NCI-H748 (cell line): ENCODE measurements at regions not wholly inside any gene's neighbourhood (a gene's known extent, or its start where the extent isn't known, plus 50 kb on each side); places are given as distances from the start of the nearest gene placed in this dataset.
A peak's percentile ranks its signal among the peaks of the same experiment; 100 is the strongest.
"Not testable (repeated sequence)": the region's sequence is repeated elsewhere in the genome, so short reads cannot be mapped to it uniquely, and the experiment has no call there.

ENCODE experiments used
- DNase-seq: peaks from one replicate; lab custom pipeline; 2025; ENCODE audit not compliant: unreplicated experiment; lab: John Stamatoyannopoulos, UW

GRCh38 chrX:128653524-128654060 is 601.4 kb upstream of the ACTRT1 start:
- DNase-seq, result no peak

- no peak for DNase-seq
Measured at GRCh38 chrX:128650326-128650725, 598.1 kb upstream of the ACTRT1 start.

GRCh38 chrX:128634754-128635153 is 582.6 kb upstream of the ACTRT1 start:
- no peak for DNase-seq

GRCh38 chrX:128623361-128623760 is 571.2 kb upstream of the ACTRT1 start:
- DNase-seq, result no peak

GRCh38 chrX:128622296-128622695 is 570.1 kb upstream of the ACTRT1 start:
- DNase-seq, result peak; percentile 4

- DNase-seq, result peak; percentile 1
Measured at GRCh38 chrX:128619490-128619889, 567.3 kb upstream of the ACTRT1 start.

GRCh38 chrX:128616933-128617332 is 564.7 kb upstream of the ACTRT1 start:
- DNase-seq, result no peak

GRCh38 chrX:128606817-128607216 is 554.6 kb upstream of the ACTRT1 start:
- not testable (repeated sequence) for DNase-seq

- DNase-seq, result not testable (repeated sequence)
Measured at GRCh38 chrX:128606357-128606756, 554.2 kb upstream of the ACTRT1 start.

GRCh38 chrX:128601706-128602105 is 549.5 kb upstream of the ACTRT1 start:
- no peak for DNase-seq

- DNase-seq, result peak; percentile 29
Measured at GRCh38 chrX:128599632-128600031, 547.4 kb upstream of the ACTRT1 start.

- DNase-seq, result no peak
Measured at GRCh38 chrX:128582036-128582435, 529.8 kb upstream of the ACTRT1 start.

- DNase-seq, result no peak
Measured at GRCh38 chrX:128581615-128582014, 529.4 kb upstream of the ACTRT1 start.

GRCh38 chrX:128543114-128543513 is 490.9 kb upstream of the ACTRT1 start:
- DNase-seq, result no peak

- peak; percentile 47 for DNase-seq
Measured at GRCh38 chrX:128518508-128518907, 466.3 kb upstream of the ACTRT1 start.

- no peak for DNase-seq
Measured at GRCh38 chrX:128517691-128518090, 465.5 kb upstream of the ACTRT1 start.

- no peak for DNase-seq
Measured at GRCh38 chrX:128504496-128504895, 452.3 kb upstream of the ACTRT1 start.

- DNase-seq, result no peak
Measured at GRCh38 chrX:128464116-128464515, 411.9 kb upstream of the ACTRT1 start.

GRCh38 chrX:128460835-128461234 is 408.6 kb upstream of the ACTRT1 start:
- peak; percentile 19 for DNase-seq

GRCh38 chrX:128458888-128459287 is 406.7 kb upstream of the ACTRT1 start:
- DNase-seq, result no peak

- no peak for DNase-seq
Measured at GRCh38 chrX:128457674-128458073, 405.5 kb upstream of the ACTRT1 start.

GRCh38 chrX:128439159-128439558 is 387.0 kb upstream of the ACTRT1 start:
- peak; percentile 35 for DNase-seq

GRCh38 chrX:128438082-128438481 is 385.9 kb upstream of the ACTRT1 start:
- no peak for DNase-seq
